ENCODE measurements at regions not wholly inside any gene's neighbourhood (a gene's known extent, or its start where the extent isn't known, plus 50 kb on each side); places are given as distances from the start of the nearest gene placed in this dataset.

- H3K36me3 ChIP-seq (ENCODE audit: insufficient read depth, low read length) = no peaks in the 10 kb centered on the region
- H3K9ac ChIP-seq (ENCODE audit: insufficient read length) = no peak overlapping the region
Observed at GRCh38 chr3:30354972-30355371, 251.4 kb upstream of the TGFBR2 start.

GRCh38 chr3:30355622-30356021, 250.8 kb upstream of the TGFBR2 start:
- H3K4me3 ChIP-seq = no peak overlapping the region
- DNase-seq (ENCODE audit: low read depth, low spot score) = no peak
- no peaks in the 10 kb centered on the region for H3K9me3 ChIP-seq (ENCODE audit: low read depth, low read length)
- no peak overlapping the region for H3K27ac ChIP-seq
- no peak overlapping the region for H3K9ac ChIP-seq (ENCODE audit: insufficient read length)
- no peaks in the 10 kb centered on the region for H3K36me3 ChIP-seq (ENCODE audit: insufficient read depth, low read length)
- TF ChIP-seq POLR2AphosphoS5 (IDR thresholded peaks at IDR 0.05; ENCODE audit: borderline replicate concordance, low read depth, low read length) (no peak), FOXP2 (optimal IDR thresholded peaks at IDR 0.05; ENCODE audit: control extremely low read depth, extremely low read length, insufficient read depth) (no peak), EZH2 (IDR thresholded peaks at IDR 0.05) (no peak)

More at GRCh38 chr3:30354972-30355371, 251.4 kb upstream of the TGFBR2 start:
- no peak for DNase-seq (ENCODE audit: low read depth, low spot score)
- H3K9me3 ChIP-seq (ENCODE audit: low read depth, low read length) = no peaks in the 10 kb centered on the region
- no peak overlapping the region for H3K4me3 ChIP-seq
- H3K27ac ChIP-seq = no peak overlapping the region
- TF ChIP-seq FOXP2 (optimal IDR thresholded peaks at IDR 0.05; ENCODE audit: control extremely low read depth, extremely low read length, insufficient read depth) = no peak
- TF ChIP-seq POLR2AphosphoS5 (IDR thresholded peaks at IDR 0.05; ENCODE audit: borderline replicate concordance, low read depth, low read length) = no peak
- no peak for TF ChIP-seq EZH2 (IDR thresholded peaks at IDR 0.05)

GRCh38 chr3:30356866-30357753, 249.3 kb upstream of the TGFBR2 start:
- no peaks in the 10 kb centered on the region for H3K36me3 ChIP-seq (ENCODE audit: insufficient read depth, low read length)
- no peak overlapping the region for H3K9ac ChIP-seq (ENCODE audit: insufficient read length)
- H3K27ac ChIP-seq = no peak overlapping the region
- no peak for DNase-seq (ENCODE audit: low read depth, low spot score)
- no peak for TF ChIP-seq POLR2AphosphoS5 (IDR thresholded peaks at IDR 0.05; ENCODE audit: borderline replicate concordance, low read depth, low read length)
- no peak for TF ChIP-seq FOXP2 (optimal IDR thresholded peaks at IDR 0.05; ENCODE audit: control extremely low read depth, extremely low read length, insufficient read depth)
- no peak for TF ChIP-seq EZH2 (IDR thresholded peaks at IDR 0.05)
- no peak overlapping the region for H3K4me3 ChIP-seq
- no peaks in the 10 kb centered on the region for H3K9me3 ChIP-seq (ENCODE audit: low read depth, low read length)

- no peak overlapping the region for H3K27ac ChIP-seq
- TF ChIP-seq FOXP2 (optimal IDR thresholded peaks at IDR 0.05; ENCODE audit: control extremely low read depth, extremely low read length, insufficient read depth) (no peak), EZH2 (IDR thresholded peaks at IDR 0.05) (no peak), POLR2AphosphoS5 (IDR thresholded peaks at IDR 0.05; ENCODE audit: borderline replicate concordance, low read depth, low read length) (no peak)
- no peak for DNase-seq (ENCODE audit: low read depth, low spot score)
- H3K9me3 ChIP-seq (ENCODE audit: low read depth, low read length) = no peaks in the 10 kb centered on the region
- H3K9ac ChIP-seq (ENCODE audit: insufficient read length) = no peak overlapping the region
- no peak overlapping the region for H3K4me3 ChIP-seq
- no peaks in the 10 kb centered on the region for H3K36me3 ChIP-seq (ENCODE audit: insufficient read depth, low read length)
Observed at GRCh38 chr3:30357897-30358296, 248.5 kb upstream of the TGFBR2 start.

- no peak for DNase-seq (ENCODE audit: low read depth, low spot score)
- H3K9me3 ChIP-seq (ENCODE audit: low read depth, low read length) = no peaks in the 10 kb centered on the region
- H3K4me3 ChIP-seq = no peak overlapping the region
- no peaks in the 10 kb centered on the region for H3K36me3 ChIP-seq (ENCODE audit: insufficient read depth, low read length)
- no peak overlapping the region for H3K27ac ChIP-seq
- H3K9ac ChIP-seq (ENCODE audit: insufficient read length) = no peak overlapping the region
- TF ChIP-seq EZH2 (IDR thresholded peaks at IDR 0.05) (no peak), POLR2AphosphoS5 (IDR thresholded peaks at IDR 0.05; ENCODE audit: borderline replicate concordance, low read depth, low read length) (no peak), FOXP2 (optimal IDR thresholded peaks at IDR 0.05; ENCODE audit: control extremely low read depth, extremely low read length, insufficient read depth) (no peak)
Observed at GRCh38 chr3:30358871-30359270, 247.5 kb upstream of the TGFBR2 start.

- Histone ChIP-seq H3K9me3 (ENCODE audit: low read depth, low read length) (no peaks in the 10 kb centered on the region), H3K27ac (no peak overlapping the region), H3K4me3 (no peak overlapping the region), H3K36me3 (ENCODE audit: insufficient read depth, low read length) (no peaks in the 10 kb centered on the region), H3K9ac (ENCODE audit: insufficient read length) (no peak overlapping the region)
- no peak for DNase-seq (ENCODE audit: low read depth, low spot score)
- TF ChIP-seq FOXP2 (optimal IDR thresholded peaks at IDR 0.05; ENCODE audit: control extremely low read depth, extremely low read length, insufficient read depth) = no peak
Observed at GRCh38 chr3:30368978-30369377, 237.4 kb upstream of the TGFBR2 start.

GRCh38 chr3:30370681-30371271, 235.6 kb upstream of the TGFBR2 start:
- no peak for TF ChIP-seq EZH2 (IDR thresholded peaks at IDR 0.05)
- no peak for TF ChIP-seq POLR2AphosphoS5 (IDR thresholded peaks at IDR 0.05; ENCODE audit: borderline replicate concordance, low read depth, low read length)
- TF ChIP-seq FOXP2 (optimal IDR thresholded peaks at IDR 0.05; ENCODE audit: control extremely low read depth, extremely low read length, insufficient read depth) = no peak
- Histone ChIP-seq H3K9me3 (ENCODE audit: low read depth, low read length) (no peaks in the 10 kb centered on the region), H3K9ac (ENCODE audit: insufficient read length) (no peak overlapping the region), H3K27ac (no peak overlapping the region), H3K36me3 (ENCODE audit: insufficient read depth, low read length) (no peaks in the 10 kb centered on the region), H3K4me3 (no peak overlapping the region)
- DNase-seq (ENCODE audit: low read depth, low spot score) = no peak

GRCh38 chr3:30372837-30373236, 233.6 kb upstream of the TGFBR2 start:
- Histone ChIP-seq H3K9me3 (ENCODE audit: low read depth, low read length) (no peaks in the 10 kb centered on the region), H3K36me3 (ENCODE audit: insufficient read depth, low read length) (no peaks in the 10 kb centered on the region), H3K27ac (no peak overlapping the region), H3K4me3 (no peak overlapping the region), H3K9ac (ENCODE audit: insufficient read length) (no peak overlapping the region)
- DNase-seq (ENCODE audit: low read depth, low spot score) = no peak
- TF ChIP-seq FOXP2 (optimal IDR thresholded peaks at IDR 0.05; ENCODE audit: control extremely low read depth, extremely low read length, insufficient read depth) (no peak), POLR2AphosphoS5 (IDR thresholded peaks at IDR 0.05; ENCODE audit: borderline replicate concordance, low read depth, low read length) (no peak), EZH2 (IDR thresholded peaks at IDR 0.05) (no peak)
